Fibroblast of pulmonary artery (primary cell): ENCODE measurements at regions not wholly inside any gene's neighbourhood (a gene's known extent, or its start where the extent isn't known, plus 50 kb on each side); places are given as distances from the start of the nearest gene placed in this dataset.

Experiments
- DNase-seq: peaks from one replicate; pipeline ENCODE4 v3.0.0-alpha.2; 2010; ENCODE audit warnings: low read depth
- H3K4me3 ChIP-seq: replicated peaks from 2 replicates; pipeline ENCODE4 v1.5.1; 2011; ENCODE audit warnings: low read depth, mild to moderate bottlenecking, control low read depth, low read length, moderate library complexity
- TF ChIP-seq, protein P1 (sequence below): IDR thresholded peaks from 2 replicates; pipeline ENCODE4 v1.5.1; 2011; ENCODE audit warnings: mild to moderate bottlenecking, control low read depth, low read length, inconsistent platforms; ENCODE audit errors: missing control alignments

DNA sequence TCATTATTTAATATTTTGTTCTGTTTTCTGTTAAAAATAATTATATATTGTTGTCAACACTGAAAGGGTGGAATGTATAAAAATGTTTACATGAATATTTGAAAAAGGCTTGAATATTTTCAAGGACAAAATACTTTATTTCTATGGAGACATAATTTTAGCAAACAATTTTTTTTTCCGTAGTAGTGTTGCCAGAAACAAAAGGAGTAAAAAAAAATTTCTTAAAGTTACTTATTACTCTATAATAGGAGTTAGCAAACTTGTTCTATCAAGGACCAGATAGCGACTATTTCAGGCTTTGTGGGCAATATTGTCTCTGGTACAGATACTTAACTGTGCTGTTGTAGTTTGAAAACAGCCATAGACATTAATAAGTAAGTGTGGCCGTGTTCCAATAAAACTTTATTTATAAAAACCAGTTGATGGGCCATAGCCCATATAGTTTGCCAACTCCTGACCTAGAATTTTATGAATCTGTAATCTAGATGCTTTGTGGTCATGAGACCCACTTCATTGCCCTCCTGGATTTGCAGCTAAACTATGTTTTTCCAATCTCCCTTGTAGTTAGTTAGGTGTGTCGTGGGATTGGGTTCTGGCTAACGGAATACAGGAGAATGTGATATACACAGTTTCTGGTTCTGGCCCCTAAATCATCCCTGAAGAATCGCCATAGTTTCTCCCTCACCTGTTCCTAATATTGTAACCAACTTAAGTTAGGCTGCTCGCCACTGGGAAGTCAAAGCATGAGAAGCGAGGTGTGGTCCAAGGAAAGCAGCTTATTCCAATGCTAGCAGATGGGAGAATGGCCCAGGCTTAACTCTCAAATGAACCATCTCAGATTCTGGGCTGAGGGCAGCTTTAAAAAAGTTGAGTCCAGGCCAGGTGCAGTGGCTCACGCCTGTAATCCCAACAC is 153.6 kb downstream of the ABCA8 start:
- H3K4me3 ChIP-seq: no peak overlapping the region
- DNase-seq: no peak
- TF ChIP-seq, protein P1, sequence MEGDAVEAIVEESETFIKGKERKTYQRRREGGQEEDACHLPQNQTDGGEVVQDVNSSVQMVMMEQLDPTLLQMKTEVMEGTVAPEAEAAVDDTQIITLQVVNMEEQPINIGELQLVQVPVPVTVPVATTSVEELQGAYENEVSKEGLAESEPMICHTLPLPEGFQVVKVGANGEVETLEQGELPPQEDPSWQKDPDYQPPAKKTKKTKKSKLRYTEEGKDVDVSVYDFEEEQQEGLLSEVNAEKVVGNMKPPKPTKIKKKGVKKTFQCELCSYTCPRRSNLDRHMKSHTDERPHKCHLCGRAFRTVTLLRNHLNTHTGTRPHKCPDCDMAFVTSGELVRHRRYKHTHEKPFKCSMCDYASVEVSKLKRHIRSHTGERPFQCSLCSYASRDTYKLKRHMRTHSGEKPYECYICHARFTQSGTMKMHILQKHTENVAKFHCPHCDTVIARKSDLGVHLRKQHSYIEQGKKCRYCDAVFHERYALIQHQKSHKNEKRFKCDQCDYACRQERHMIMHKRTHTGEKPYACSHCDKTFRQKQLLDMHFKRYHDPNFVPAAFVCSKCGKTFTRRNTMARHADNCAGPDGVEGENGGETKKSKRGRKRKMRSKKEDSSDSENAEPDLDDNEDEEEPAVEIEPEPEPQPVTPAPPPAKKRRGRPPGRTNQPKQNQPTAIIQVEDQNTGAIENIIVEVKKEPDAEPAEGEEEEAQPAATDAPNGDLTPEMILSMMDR: no peak

DNA sequence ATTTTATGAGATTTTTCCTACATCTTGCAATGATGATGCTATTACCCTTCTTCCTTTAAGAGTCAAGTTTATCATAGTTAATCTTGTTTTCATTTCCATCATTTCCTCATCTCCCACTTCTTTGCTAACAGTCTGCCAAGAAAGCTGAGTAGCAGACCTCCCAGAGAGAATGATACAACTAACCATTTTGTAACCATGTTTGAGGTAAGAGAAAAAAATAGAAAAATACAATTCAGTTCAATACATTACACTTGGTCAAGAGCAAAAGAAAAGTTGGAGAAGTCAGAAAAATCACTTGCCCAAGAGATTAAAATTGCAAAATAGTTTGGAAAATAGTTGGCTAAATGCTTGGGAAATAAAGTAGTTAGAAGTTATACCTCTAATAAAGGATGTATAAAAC is 154.4 kb downstream of the ABCA8 start:
- no peak overlapping the region for H3K4me3 ChIP-seq
- DNase-seq: peak; percentile 87
- TF ChIP-seq, protein P1: no peak

DNA sequence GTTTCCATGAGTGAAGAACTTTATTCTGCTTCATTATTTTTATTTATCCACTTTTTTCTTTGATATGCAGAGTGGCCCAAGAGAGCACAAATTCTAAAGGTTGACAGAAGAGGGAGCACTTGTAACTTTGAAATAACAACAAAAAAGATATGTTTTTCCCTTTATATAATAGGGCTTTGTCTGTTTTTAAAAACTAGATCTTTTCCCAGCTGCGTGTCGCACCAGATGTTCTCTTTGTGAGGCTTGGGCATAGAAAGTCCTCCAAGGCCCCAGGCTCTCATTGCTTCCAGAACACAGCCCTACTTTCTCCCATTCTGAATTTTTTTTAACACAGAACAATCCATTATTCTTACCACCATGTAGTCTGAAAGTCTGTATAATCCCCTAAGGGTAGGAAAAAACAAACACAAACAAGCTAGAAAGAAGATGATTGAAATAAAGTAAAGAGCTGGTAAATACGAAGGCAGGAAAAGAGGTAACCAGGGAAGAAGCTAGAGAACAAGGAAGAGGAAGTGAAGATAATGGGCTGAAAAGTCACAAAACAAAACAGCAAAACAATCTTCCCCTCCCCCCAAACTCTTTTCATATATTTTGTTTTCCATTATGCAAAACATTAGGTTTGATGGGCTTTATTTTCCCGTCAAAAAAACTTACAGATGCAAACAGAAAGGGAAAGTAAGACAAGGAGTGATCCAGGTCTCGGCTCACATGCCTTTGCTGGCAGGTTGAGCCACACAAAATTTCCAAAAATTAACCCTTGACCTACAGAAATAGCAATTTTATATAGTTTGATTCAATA is 160.4 kb downstream of the ABCA8 start:
- DNase-seq: peak; percentile 86
- TF ChIP-seq, protein P1: peak; percentile 56
- no peak overlapping the region for H3K4me3 ChIP-seq

DNA sequence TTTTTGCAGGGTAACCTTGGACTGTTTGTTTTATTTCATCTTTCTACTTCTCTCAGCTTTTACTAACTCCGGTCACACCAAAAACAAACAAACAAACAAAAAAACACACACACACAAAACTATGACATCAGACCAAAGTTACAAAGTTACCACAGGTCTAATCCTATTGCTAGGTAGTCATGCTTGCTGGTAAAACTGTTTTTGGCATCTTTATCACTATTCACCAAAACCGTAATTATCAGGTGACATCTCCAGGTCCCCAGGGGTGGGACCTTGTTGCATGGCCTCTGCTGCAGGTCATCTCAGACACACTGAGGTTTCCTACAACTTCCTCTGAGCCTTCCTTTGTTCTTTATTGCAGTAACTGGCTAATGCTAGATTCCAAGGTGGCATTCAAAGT is 162.3 kb downstream of the ABCA8 start:
- DNase-seq: no peak
- no peak overlapping the region for H3K4me3 ChIP-seq
- TF ChIP-seq, protein P1: no peak

DNA sequence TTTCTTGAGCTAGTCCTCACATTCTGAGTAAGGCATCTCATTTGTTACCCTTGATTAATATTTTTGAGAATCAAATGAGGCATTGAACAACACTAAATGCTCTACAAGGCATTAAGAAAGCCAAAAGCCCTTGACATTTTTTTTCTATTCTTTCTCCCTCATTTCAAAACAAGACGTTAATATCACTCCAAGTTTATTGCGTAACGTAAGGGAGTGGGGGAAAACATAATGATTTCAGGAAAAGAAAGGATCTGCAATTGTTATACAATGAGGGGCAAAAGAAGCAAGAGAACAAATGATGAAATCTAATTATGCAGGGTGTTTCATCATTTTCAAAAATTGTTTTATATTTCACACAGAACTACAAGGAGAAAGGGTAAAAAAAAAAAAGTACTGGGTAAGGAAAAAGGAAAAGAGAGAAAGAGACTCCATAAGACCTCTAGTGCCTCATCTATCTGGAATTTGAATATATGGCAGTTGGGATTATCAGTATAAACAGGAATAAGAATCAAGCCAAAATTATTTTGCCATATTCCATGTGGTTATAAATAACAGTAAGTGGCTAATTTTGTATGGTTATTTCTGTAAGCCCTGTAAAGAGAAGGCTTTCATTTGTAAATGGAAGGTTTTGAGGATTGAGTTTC is 163.0 kb downstream of the ABCA8 start:
- no peak overlapping the region for H3K4me3 ChIP-seq
- peak; percentile 95 for DNase-seq
- TF ChIP-seq, protein P1: no peak

DNA sequence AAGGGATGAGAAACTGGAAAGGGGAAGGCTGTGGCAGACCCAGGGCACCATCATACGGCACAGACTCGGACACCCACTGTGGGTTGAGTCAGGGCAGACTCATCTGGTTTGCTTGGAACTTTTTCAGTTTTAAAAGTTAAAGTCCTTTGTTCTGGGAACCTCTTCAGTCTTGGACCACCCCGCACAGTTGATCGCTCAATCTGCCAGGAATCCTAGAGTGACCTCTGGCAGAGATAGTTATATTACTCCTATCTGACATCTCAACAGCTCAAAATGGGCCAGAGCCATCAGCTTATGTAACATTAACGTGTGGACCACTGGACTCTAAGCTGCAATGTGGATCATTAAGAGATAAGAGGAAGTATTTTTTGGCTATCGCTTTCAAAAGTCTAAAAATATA is 164.3 kb downstream of the ABCA8 start:
- H3K4me3 ChIP-seq: no peak overlapping the region
- DNase-seq: no peak
- TF ChIP-seq, protein P1: no peak
